NOMO-1 treated with DMSO at 0.1 percent for 48 hours (cell line): ENCODE measurements at regions not wholly inside any gene's neighbourhood (a gene's known extent, or its start where the extent isn't known, plus 50 kb on each side); places are given as distances from the start of the nearest gene placed in this dataset.

Experiments
- DNase-seq: peaks from one replicate; lab custom pipeline; 2025; ENCODE audit not compliant: unreplicated experiment; lab: John Stamatoyannopoulos, UW

DNA sequence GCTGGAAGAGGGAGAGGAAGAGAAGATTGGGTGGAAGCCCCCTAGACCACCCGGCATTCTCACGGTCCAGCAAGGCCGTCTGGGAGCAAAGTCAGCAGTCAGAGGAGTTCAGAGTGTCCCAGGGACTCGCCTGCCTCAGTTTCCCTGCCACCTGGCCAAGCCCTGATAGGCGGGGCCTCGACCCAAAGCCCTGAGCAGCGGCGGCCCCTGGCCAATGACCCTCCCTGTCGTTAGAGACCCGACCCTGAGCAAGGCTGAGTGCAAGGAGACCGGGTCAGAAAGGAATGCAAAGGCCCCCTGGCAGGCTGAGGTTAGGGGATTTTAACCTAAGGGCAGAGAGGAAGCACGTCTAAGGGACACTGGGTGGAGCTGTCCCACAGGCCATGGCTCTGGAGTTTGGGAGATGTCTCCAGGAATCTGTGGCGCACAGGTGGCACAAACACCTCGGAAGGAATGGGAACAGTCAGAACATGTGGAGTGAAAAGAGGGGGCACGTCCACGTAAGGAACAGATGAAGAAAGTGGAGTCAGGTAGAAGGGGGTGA, 196.8 kb upstream of the PDE1C start:
- no peak for DNase-seq

- DNase-seq, result no peak
These were observed 194.6 kb upstream of the PDE1C start for GRCh38 chr7:32264702-32265284.

DNA sequence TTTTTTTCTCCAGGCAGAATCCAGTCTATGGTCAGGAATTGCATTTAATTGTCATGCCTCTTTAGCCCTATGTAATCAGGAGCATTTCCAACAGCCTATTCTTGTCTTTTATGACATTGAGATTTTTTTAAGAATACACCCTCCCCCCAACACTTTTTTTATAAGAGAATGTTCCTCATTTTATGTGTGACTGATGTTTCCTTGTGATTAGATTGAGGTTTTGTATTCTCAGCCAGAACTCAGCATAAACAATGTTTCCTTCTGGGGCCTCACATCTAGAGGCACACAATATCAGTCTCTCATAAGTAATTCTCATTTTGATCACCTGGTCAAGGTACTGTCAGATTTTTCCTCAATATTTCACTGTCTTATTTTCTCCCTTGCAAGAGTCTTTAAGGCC, 193.4 kb upstream of the PDE1C start:
- DNase-seq, result peak; percentile 53

GRCh38 chr7:32262315-32262714, 192.1 kb upstream of the PDE1C start:
- no peak for DNase-seq

DNA sequence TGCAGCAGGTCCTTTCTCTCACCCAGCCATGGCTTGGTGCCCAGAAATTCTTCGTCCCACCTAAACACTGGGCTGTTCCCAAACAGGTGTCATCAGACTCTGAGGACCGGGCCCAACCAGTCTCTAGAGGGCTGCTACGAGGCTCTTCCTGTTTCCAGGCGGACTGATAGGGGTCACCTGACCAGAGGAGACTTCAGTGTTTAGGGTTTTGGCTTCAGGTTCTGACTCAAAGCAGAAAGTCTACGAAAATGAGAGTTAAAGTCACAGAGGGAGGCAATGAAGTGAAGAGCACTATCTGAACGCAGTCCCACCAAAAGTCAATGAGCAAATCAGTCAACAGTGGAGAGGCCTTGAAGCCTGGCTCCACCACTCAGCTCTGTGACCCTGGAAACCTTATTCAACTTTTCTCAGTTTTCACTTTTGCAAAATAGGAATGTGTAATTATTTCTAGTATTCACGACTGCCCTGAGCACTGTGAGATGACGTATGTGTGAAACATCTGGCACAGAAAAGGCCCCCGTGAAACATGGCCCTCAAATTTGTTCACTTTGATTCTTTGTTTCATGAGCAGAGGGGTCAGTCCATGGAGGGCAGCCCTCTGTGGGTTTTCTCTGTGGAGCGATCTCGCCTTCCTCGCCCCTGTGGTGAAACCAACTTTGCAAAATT, 189.9 kb upstream of the PDE1C start:
- no peak for DNase-seq

DNA sequence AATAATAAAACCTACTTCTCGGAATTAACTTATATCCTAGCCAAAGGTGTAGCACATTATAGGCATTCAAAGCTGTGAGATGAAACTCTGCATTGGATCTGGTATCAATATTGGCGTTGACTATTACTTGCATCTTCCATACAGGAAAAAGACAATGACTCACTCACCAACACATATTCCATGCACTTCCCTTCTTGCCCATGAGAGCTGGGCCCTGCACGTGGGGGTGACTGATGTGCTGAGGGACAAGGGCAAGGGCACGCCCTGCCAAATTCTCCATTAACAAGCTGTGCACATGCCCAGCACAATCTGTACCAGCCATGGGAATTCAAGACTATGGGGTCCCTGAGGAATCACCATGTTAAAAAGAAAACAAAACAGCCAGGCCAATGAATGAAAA, 188.1 kb upstream of the PDE1C start:
- no peak for DNase-seq

DNA sequence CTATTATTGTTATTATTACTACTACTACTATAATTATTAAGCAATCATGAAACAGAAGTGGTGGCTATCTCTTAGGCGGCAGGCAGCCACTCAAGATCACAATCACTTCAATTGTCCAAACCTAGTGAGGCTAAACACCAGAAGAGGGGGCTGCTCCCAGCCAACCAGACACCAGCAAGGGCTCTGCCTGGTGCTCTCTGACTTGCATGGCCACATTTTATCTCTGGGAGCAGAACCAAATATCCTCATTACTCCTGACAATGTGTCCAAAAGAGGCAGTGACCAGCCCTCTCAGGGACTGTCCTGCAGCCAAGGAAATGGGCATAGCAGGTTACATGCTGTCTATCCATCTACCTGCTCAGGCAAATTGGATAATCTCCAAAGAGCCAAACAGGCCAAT, 187.4 kb upstream of the PDE1C start:
- no peak for DNase-seq

DNA sequence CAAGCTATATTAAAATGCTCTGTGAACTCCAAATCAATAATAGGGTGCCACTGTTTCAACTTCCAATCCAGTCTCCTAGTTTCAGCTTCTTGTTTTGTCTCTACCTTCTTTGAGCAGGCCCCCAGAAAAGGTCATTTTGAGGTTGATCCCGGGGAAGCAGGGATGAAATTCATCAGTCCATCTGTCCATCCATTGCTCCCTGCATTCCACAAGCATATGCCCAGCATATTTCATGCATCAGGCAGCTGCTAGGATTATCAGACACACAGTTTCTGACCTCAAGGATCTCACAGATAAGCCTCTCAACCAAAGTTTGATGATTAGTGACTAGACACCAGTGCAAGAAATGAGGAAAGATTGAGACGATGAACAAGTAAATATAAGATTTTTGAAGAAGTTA, 186.6 kb upstream of the PDE1C start:
- no peak for DNase-seq

GRCh38 chr7:32256376-32256775, 186.2 kb upstream of the PDE1C start:
- DNase-seq, result no peak

GRCh38 chr7:32255036-32255435, 184.8 kb upstream of the PDE1C start:
- DNase-seq, result no peak

DNA sequence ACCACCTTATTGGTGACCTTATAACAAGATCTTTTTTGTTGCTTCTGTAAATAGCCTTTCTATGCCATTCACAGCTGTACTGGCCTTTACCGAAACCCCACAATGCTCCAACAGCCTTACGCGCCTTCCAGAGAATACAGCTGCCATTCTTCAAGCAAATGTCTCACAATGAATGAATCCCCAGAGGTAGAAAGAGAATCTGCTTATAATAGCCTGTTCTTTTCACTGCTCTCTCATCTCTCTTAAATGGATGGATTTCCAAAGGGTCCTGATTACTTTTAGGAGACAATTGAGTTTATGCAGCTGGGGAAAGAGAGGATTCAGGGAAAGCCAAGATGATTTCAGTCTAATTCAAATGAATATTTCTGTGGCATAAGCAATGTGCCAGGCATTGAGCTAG, 183.1 kb upstream of the PDE1C start:
- no peak for DNase-seq

DNA sequence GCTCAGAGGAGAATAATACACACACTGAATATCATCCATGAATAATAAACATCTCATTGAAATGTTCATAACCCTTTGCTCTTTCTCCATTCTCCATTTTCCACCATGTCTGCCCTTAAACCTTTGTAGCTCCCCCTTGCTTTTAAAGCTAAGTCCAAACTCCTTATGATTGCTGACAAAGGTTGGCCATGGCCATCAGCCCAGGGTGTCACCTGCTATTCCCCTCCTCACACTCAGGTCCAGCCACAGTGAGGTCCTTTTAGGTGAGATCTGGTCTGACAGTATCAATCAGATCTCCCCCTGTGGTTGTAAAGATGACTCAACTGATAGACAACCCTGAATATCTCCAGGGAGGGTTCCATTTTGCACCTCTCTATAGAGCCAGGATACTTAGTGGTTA, 181.5 kb upstream of the PDE1C start:
- no peak for DNase-seq

DNA sequence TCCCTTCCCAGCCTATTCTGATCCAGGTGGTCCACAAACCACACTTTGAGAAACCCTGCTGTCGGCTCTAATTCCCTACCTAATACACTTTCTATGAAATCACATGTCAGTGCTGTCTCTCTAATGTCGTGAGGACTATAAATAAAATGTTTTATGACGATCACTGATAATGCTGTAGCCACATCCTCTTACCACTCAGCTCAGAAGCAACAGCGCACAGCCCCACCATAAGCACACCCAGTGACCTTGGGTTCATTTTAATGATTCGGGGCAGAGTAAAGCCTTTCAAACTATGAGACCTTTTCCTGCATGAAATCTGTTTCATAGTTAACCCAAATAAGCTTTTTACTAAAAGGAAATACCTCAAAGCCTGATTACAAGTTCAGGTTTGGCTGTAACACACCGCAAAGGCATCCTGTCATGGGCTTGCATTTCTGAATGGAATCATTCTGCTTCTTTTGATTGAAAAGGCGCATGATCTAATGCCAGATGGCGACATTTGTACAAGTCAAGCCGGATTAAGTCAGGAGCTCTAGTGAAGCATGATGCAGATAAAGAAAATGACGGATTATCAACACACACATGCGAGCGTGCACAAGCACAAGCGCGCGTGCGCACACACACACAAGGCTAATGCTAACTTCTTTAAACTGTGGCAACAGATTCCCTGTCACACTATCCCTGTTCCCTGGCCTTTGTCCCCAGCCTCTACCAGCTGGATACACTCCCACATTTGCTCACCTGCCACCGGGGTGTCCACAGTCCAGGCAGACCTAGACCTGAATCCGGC, 180.5 kb upstream of the PDE1C start:
- DNase-seq, result no peak

- no peak for DNase-seq
These were observed 179.8 kb upstream of the PDE1C start for GRCh38 chr7:32250003-32250402.

DNA sequence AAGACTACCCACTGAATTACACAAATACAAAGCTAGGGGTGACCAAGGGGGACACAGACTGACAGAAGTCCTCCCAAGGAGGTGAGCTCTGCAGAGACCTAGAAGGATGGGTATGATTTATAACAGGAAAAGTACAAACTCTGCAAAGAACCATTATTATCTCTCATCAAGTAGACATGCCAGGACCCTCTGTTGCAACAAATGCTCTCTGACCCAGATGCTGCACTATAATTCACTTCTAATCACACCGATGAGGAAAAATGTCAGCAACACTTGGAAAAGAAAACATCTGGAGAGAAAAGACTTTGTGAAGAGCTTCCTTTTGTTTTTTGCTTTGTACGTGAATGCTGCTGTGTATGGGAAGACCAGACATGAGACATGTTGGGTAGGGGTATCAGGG, 178.3 kb upstream of the PDE1C start:
- DNase-seq, result no peak

- no peak for DNase-seq
These were observed 174.7 kb upstream of the PDE1C start for GRCh38 chr7:32244806-32245345.

DNA sequence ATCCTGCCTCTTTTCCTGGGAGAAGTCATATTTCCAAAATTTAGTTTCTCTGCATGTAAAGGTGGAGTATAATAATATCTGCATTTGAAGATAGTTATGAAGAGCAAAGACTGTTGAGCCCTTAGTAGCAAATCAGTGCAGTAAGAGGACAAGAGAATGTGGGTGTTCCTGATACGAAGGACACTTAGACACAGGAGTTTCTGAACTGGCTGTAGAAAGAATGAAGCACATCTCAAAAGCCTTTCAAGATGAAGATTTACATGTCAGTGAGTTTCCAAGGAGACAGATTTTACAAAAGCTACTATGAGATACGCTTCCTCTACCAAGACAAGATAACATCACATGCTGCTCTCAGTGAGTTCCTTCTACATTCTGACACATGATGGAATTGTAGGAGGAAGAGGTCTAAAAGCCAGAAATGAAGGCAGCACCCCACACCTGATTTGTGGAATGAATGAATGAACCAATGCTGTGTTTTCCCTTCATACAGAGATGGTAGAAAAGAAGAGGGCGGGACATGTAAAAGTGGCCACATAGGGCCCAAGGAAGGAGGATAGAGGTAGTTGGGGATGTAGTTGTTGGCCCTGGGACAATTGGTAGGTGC, 173.6 kb upstream of the PDE1C start:
- no peak for DNase-seq

GRCh38 chr7:32242436-32242835, 172.2 kb upstream of the PDE1C start:
- no peak for DNase-seq

- DNase-seq, result no peak
These were observed 171.4 kb upstream of the PDE1C start for GRCh38 chr7:32241636-32242035.

DNA sequence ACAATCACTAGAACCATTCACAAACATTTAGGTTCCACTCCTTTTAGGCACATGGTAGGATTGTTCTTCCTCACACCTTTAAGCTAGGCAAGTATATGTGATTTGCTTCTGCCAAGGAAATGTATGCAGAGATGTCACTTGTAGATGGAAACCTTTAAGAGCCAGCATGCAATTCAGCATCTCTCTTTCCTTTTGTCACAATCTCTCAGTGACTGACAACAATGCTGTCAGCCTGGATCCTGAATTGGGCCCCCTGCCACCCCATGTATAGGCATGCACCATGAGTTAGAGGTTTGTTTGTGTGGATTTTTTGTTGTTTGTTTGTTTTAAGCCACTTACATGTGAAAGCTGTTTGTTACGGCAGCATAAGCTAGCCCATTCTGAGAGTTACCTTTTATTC, 169.6 kb upstream of the PDE1C start:
- DNase-seq, result no peak

GRCh38 chr7:32228601-32229000, 158.4 kb upstream of the PDE1C start:
- no peak for DNase-seq
